Endothelial cell of umbilical vein (primary cell): ENCODE measurements at regions not wholly inside any gene's neighbourhood (a gene's known extent, or its start where the extent isn't known, plus 50 kb on each side); places are given as distances from the start of the nearest gene placed in this dataset.

Experiments
- BruUV-seq: library from RNA; stranded (reverse); fragments of 400-500 nt; replicated peaks from 2 replicates; lab custom pipeline; 2021; lab: Mats Ljungman, UMichigan
- CTCF ChIA-PET: fragments of 300-600, 350-600 bp; sonication (Branson Sonifier 250); formaldehyde crosslinking; loops from one replicate; lab custom pipeline; 2021; ENCODE audit warnings: antibody characterized with exemption, inconsistent platforms; lab: Charles Lee
- POLR2A ChIA-PET: fragments of 300-600, 350-600 bp; sonication (Branson Sonifier 250); formaldehyde crosslinking; loops from one replicate; lab custom pipeline; 2021; ENCODE audit warnings: antibody characterized with exemption, inconsistent platforms; lab: Charles Lee
- DNase-seq: peaks from one replicate; pipeline ENCODE4 v3.0.0-alpha.2; 2011; ENCODE audit warnings: low read depth, low spot score
- FAIRE-seq: peaks from 2 replicates; lab custom pipeline; 2011; peaks lifted over from hg19 to GRCh38; lab: Jason Lieb, UNC
- H2AFZ ChIP-seq: 2 replicates; pipeline ENCODE4 v1.6.0; 2012; ENCODE audit warnings: low read depth, low read length, control low read depth, inconsistent platforms
- H3K27ac ChIP-seq: 2 replicates; pipeline ENCODE4 v1.5.1; 2011; ENCODE audit warnings: low read depth, mild to moderate bottlenecking, control low read depth, low read length, moderate library complexity; ENCODE audit not compliant: insufficient read depth
- H3K27me3 ChIP-seq, 2 experiments: 2 replicates each; pipeline versions ENCODE4 v1.6.0 to v1.6.1; 2011; ENCODE audit warnings: low read length in 2 of 2, mixed read lengths in 1 of 2; ENCODE audit not compliant: control insufficient read depth in 2 of 2, insufficient read depth in 2 of 2
- H3K36me3 ChIP-seq, 2 experiments: 2 replicates in 1 of 2; 3 replicates in 1 of 2; pipeline ENCODE4 v1.5.1; 2011; ENCODE audit warnings: low read length in 2 of 2, mild to moderate bottlenecking in 1 of 2, moderate library complexity in 1 of 2; ENCODE audit not compliant: control insufficient read depth in 2 of 2, insufficient read depth in 2 of 2; ENCODE audit errors: extremely low read depth in 1 of 2
- H3K4me1 ChIP-seq: 3 replicates; pipeline ENCODE4 v1.5.1; 2011; ENCODE audit warnings: mild to moderate bottlenecking, low read length; ENCODE audit not compliant: control insufficient read depth, insufficient read depth; ENCODE audit errors: extremely low read depth
- H3K4me2 ChIP-seq: 2 replicates; pipeline ENCODE4 v1.6.1; 2011; ENCODE audit warnings: low read length, control low read depth, mixed read lengths; ENCODE audit not compliant: insufficient read depth
- H3K4me3 ChIP-seq, 3 experiments: fragments of 200-600 bp in 1 of 3; sonication (generic), shearing (Covaris generic) in 1 of 3; replicated peaks in 1 of 3; 2 replicates each; pipeline ENCODE4 v1.5.1; 2011 to 2016; ENCODE audit warnings: control low read depth in 3 of 3, low read length in 3 of 3, mild to moderate bottlenecking in 2 of 3, inconsistent platforms in 1 of 3, low read depth in 1 of 3, moderate library complexity in 1 of 3; ENCODE audit not compliant: insufficient read depth in 1 of 3
- H3K79me2 ChIP-seq: 2 replicates; pipeline ENCODE4 v1.6.0; 2012; ENCODE audit warnings: low read length, inconsistent platforms; ENCODE audit not compliant: control insufficient read depth, insufficient read depth
- H3K9ac ChIP-seq: replicated peaks from 2 replicates; pipeline ENCODE3; 2011; ENCODE audit warnings: low read length, control low read depth; ENCODE audit not compliant: insufficient read depth; ENCODE audit errors: extremely low read depth
- H3K9me1 ChIP-seq: replicated peaks from 3 replicates; pipeline ENCODE4 v1.6.0; 2011; ENCODE audit warnings: mild to moderate bottlenecking, low read length; ENCODE audit not compliant: control insufficient read depth, insufficient read depth; ENCODE audit errors: extremely low read depth
- H3K9me3 ChIP-seq: replicated peaks from 2 replicates; pipeline ENCODE4 v1.5.1; 2012; ENCODE audit warnings: low read length, inconsistent platforms; ENCODE audit not compliant: control insufficient read depth, insufficient read depth
- H4K20me1 ChIP-seq: replicated peaks from 2 replicates; pipeline ENCODE3; 2011; ENCODE audit warnings: mild to moderate bottlenecking, low read length; ENCODE audit not compliant: control insufficient read depth, insufficient read depth; ENCODE audit errors: extremely low read depth
- EZH2 ChIP-seq: IDR thresholded peaks from 2 replicates; pipeline ENCODE4 v1.6.1; 2012; ENCODE audit warnings: borderline replicate concordance, low read depth, mild to moderate bottlenecking, moderate library complexity, low read length, inconsistent platforms; ENCODE audit not compliant: severe bottlenecking
- FOS ChIP-seq: IDR thresholded peaks from 2 replicates; pipeline ENCODE4 v1.6.1; 2011; ENCODE audit warnings: mild to moderate bottlenecking, low read length, moderate library complexity, borderline replicate concordance; ENCODE audit not compliant: insufficient read depth
- GATA2 ChIP-seq: IDR thresholded peaks from 2 replicates; pipeline ENCODE4 v1.7.0; 2011; ENCODE audit warnings: low read depth, mild to moderate bottlenecking, moderate library complexity, mixed read lengths, low read length; ENCODE audit not compliant: insufficient read length, insufficient read depth
- JUN ChIP-seq: IDR thresholded peaks from 2 replicates; pipeline ENCODE4 v1.6.1; 2011; ENCODE audit warnings: borderline replicate concordance, low read depth; ENCODE audit not compliant: insufficient read length, insufficient read depth
- MYC ChIP-seq: IDR thresholded peaks from one replicate; pipeline ENCODE4 v1.6.1; 2011; ENCODE audit warnings: mild to moderate bottlenecking, low read depth, low read length
- POLR2A ChIP-seq: IDR thresholded peaks from 2 replicates; pipeline ENCODE4 v1.6.1; 2012; ENCODE audit warnings: low read depth, mild to moderate bottlenecking, control low read depth, low read length
- POLR2AphosphoS5 ChIP-seq: IDR thresholded peaks from 2 replicates; pipeline ENCODE4 v1.6.1; 2012; ENCODE audit warnings: low read depth, mild to moderate bottlenecking, control low read depth, low read length, moderate library complexity; ENCODE audit not compliant: insufficient read depth
- dilution Hi-C: fragments of 300-500 bp; cut with MboI; formaldehyde crosslinking; loops from one replicate; pipeline ENCODE4 v1.15.0; 2019; ENCODE audit warnings: low sequenced_read_pairs; ENCODE audit not compliant: extremely low pct_ligation_motif_present
- intact Hi-C: fragments of 100-400 bp; cut with micrococcal nuclease; formaldehyde crosslinking; loops from one replicate; pipeline ENCODE4 v1.10.0; 2022
- TF ChIP-seq, protein P1 (sequence below): IDR thresholded peaks from 2 replicates; pipeline ENCODE4 v1.6.1; 2011; ENCODE audit not compliant: insufficient read depth, insufficient read length
- TF ChIP-seq, protein P2 (sequence below), 2 donors: IDR thresholded peaks; 1 replicate in 1 of 2; 2 replicates in 1 of 2; pipeline ENCODE4 v1.5.1; 2011; ENCODE audit warnings: low read length in 2 of 2, mild to moderate bottlenecking in 2 of 2, moderate library complexity in 2 of 2, control low read depth in 1 of 2, inconsistent platforms in 1 of 2, low read depth in 1 of 2; ENCODE audit not compliant: insufficient read depth in 1 of 2; ENCODE audit errors: extremely low read depth in 1 of 2

DNA sequence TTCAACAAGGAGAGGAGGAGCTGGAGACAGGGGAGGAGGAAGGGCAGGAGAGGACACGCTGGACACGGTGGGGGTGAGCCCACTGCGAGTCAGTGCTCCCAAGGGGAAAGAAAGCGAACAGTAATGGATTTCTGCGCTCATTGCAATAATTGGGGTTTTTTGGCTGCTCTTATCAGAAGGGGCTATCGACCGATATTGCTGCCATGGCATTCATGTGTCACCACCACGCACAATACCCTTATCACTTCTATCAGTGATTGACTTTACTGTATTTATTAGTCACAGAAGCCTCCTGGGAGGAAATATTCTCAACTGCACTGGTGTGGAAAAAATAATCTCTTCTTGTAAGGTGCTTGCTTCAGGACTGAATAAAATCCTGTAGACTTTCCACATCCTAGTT is 55.8 kb downstream of the CEP43 start:
- CTCF ChIA-PET = no interaction called here
- Histone ChIP-seq H2AFZ (no peak overlapping the region), H3K36me3 (no peaks in the 10 kb centered on the region), H3K4me3 (no peak overlapping the region), H3K9me3 (no peaks in the 10 kb centered on the region), H3K9ac (no peak overlapping the region), H3K9me1 (no peaks in the 10 kb centered on the region), H3K27me3 (peaks cover 0 to 3% of the 10 kb centered on the region in 2 experiments), H3K4me1 (no peaks in the 10 kb centered on the region), H3K27ac (no peak overlapping the region), H4K20me1 (no peaks in the 10 kb centered on the region), H3K79me2 (no peaks in the 10 kb centered on the region), H3K4me2 (no peak overlapping the region)
- FAIRE-seq (no peak), DNase-seq (no peak)
- dilution Hi-C loops = no loop called here
- no TSS peak for BruUV-seq
- no peak for TF ChIP-seq GATA2
- TF ChIP-seq, protein P1, sequence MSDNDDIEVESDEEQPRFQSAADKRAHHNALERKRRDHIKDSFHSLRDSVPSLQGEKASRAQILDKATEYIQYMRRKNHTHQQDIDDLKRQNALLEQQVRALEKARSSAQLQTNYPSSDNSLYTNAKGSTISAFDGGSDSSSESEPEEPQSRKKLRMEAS = no peak
- no peak for TF ChIP-seq POLR2A
- no peak for TF ChIP-seq JUN
- no peak for TF ChIP-seq POLR2AphosphoS5
- intact Hi-C loops = no loop called here
- POLR2A ChIA-PET = no interaction called here

- ChIA-PET CTCF (interaction anchor here (1.3 to 1.7 kb wide), 2 partner anchors 9 to 14 kb away, joined by 3 read pairs; no protein-coding TSS in a partner anchor), POLR2A (no interaction called here)
- H3K27me3 ChIP-seq = peaks cover 0 to 3% of the 10 kb centered on the region in 2 experiments
- no peak overlapping the region for H2AFZ ChIP-seq
- H3K27ac ChIP-seq = no peak overlapping the region
- intact Hi-C loops (no loop called here), dilution Hi-C loops (no loop called here)
- no peaks in the 10 kb centered on the region for H3K79me2 ChIP-seq
- no peaks in the 10 kb centered on the region for H3K36me3 ChIP-seq
- H3K4me1 ChIP-seq = no peaks in the 10 kb centered on the region
- H3K9ac ChIP-seq = no peak overlapping the region
- no peaks in the 10 kb centered on the region for H3K9me3 ChIP-seq
- DNase-seq = no peak
- no peaks in the 10 kb centered on the region for H3K9me1 ChIP-seq
- no peaks in the 10 kb centered on the region for H4K20me1 ChIP-seq
- H3K4me3 ChIP-seq = no peak overlapping the region
- H3K4me2 ChIP-seq = no peak overlapping the region
- FAIRE-seq = no peak
- no peak for TF ChIP-seq POLR2AphosphoS5
- TF ChIP-seq FOS = no peak
- TF ChIP-seq MYC = no peak
- TF ChIP-seq EZH2 = no peak
- no peak for TF ChIP-seq POLR2A
- TF ChIP-seq JUN = no peak
- no peak for TF ChIP-seq GATA2
- TF ChIP-seq, protein P2, sequence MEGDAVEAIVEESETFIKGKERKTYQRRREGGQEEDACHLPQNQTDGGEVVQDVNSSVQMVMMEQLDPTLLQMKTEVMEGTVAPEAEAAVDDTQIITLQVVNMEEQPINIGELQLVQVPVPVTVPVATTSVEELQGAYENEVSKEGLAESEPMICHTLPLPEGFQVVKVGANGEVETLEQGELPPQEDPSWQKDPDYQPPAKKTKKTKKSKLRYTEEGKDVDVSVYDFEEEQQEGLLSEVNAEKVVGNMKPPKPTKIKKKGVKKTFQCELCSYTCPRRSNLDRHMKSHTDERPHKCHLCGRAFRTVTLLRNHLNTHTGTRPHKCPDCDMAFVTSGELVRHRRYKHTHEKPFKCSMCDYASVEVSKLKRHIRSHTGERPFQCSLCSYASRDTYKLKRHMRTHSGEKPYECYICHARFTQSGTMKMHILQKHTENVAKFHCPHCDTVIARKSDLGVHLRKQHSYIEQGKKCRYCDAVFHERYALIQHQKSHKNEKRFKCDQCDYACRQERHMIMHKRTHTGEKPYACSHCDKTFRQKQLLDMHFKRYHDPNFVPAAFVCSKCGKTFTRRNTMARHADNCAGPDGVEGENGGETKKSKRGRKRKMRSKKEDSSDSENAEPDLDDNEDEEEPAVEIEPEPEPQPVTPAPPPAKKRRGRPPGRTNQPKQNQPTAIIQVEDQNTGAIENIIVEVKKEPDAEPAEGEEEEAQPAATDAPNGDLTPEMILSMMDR (IDR thresholded peaks at IDR 0.05; ENCODE audit: extremely low read depth in 1 of 2, insufficient read depth in 1 of 2, low read depth in 1 of 2, low read length in 2 of 2) = no peak
- TF ChIP-seq, protein P1 = no peak
- no TSS peak for BruUV-seq
Observed at GRCh38 chr6:167056370-167056769, 57.2 kb downstream of the CEP43 start.
